PC-3 (cell line): ENCODE measurements at regions not wholly inside any gene's neighbourhood (a gene's known extent, or its start where the extent isn't known, plus 50 kb on each side); places are given as distances from the start of the nearest gene placed in this dataset.

ENCODE experiments used
- ATAC-seq: fragments of 200-7000 bp; cut with Tn5 transposase; 2 replicates; pipeline ENCODE4 v1.9.1; 2020; ENCODE audit warnings: mild to moderate bottlenecking, moderate library complexity
- BruUV-seq: library from RNA; stranded (reverse); fragments of 400-500 nt; replicated peaks from 2 replicates; lab custom pipeline; 2021; lab: Mats Ljungman, UMichigan
- CTCF ChIA-PET: fragments of 300-600 bp; sonication (Branson Sonifier 250); formaldehyde crosslinking; loops from one replicate; lab custom pipeline; 2022; ENCODE audit warnings: antibody characterized with exemption; lab: Charles Lee
- POLR2A ChIA-PET: fragments of 300-600 bp; sonication (Branson Sonifier 250); formaldehyde crosslinking; loops from one replicate; lab custom pipeline; 2022; ENCODE audit warnings: antibody characterized with exemption; ENCODE audit not compliant: unreplicated experiment; lab: Charles Lee
- DNase-seq: peaks from one replicate; pipeline ENCODE4 v3.0.0-alpha.2; 2015
- H2AFZ ChIP-seq: fragments of 300-600 bp; sonication (generic); 2 replicates; pipeline ENCODE4 v1.6.0; 2016; ENCODE audit warnings: antibody characterized with exemption, low read length
- H3F3A ChIP-seq: fragments of 300-600 bp; sonication (generic); one replicate; pipeline ENCODE4 v1.6.0; 2017; ENCODE audit warnings: antibody characterized with exemption, low read length, control low read depth, mild to moderate bottlenecking; ENCODE audit not compliant: unreplicated experiment
- H3K27ac ChIP-seq: fragments of 300-600 bp; sonication (generic); 2 replicates; pipeline ENCODE4 v1.5.1; 2016; ENCODE audit warnings: mild to moderate bottlenecking, low read length
- H3K27me3 ChIP-seq: fragments of 300-600 bp; sonication (generic); 2 replicates; pipeline ENCODE4 v1.6.1; 2016; ENCODE audit warnings: low read length, mixed read lengths
- H3K36me3 ChIP-seq: fragments of 300-600 bp; sonication (generic); 2 replicates; pipeline ENCODE4 v1.6.1; 2016; ENCODE audit warnings: low read depth, mixed run types, low read length, mixed read lengths
- H3K4me1 ChIP-seq: fragments of 300-600 bp; sonication (generic); 2 replicates; pipeline ENCODE4 v1.5.1; 2016; ENCODE audit warnings: low read length; ENCODE audit not compliant: insufficient read depth
- H3K4me2 ChIP-seq: fragments of 300-600 bp; sonication (generic); 2 replicates; pipeline ENCODE4 v1.6.0; 2016; ENCODE audit warnings: low read length
- H3K4me3 ChIP-seq: fragments of 300-600 bp; sonication (generic); 2 replicates; pipeline ENCODE4 v1.5.1; 2016; ENCODE audit warnings: mild to moderate bottlenecking, low read length, mixed read lengths
- H3K79me2 ChIP-seq: fragments of 300-600 bp; sonication (generic); 2 replicates; pipeline ENCODE4 v1.6.1; 2017; ENCODE audit warnings: low read length, mixed read lengths
- H3K9ac ChIP-seq: fragments of 300-600 bp; sonication (generic); 2 replicates; pipeline ENCODE4 v1.6.0; 2016; ENCODE audit warnings: mild to moderate bottlenecking, low read length
- H3K9me2 ChIP-seq: fragments of 300-600 bp; sonication (generic); replicated peaks from 2 replicates; pipeline ENCODE4 v1.6.1; 2016; ENCODE audit warnings: mixed run types, low read length, mixed read lengths
- H3K9me3 ChIP-seq: fragments of 300-600 bp; sonication (generic); 2 replicates; pipeline ENCODE4 v1.6.1; 2016; ENCODE audit warnings: low read length, mixed read lengths
- H4K20me1 ChIP-seq: fragments of 300-600 bp; sonication (generic); 2 replicates; pipeline ENCODE4 v1.6.1; 2016; ENCODE audit warnings: low read length, mixed read lengths
- EZH2 ChIP-seq: fragments of 300-600 bp; sonication (generic); IDR thresholded peaks from one replicate; pipeline ENCODE4 v1.6.1; 2017; ENCODE audit warnings: antibody characterized with exemption, mild to moderate bottlenecking, low read length; ENCODE audit not compliant: unreplicated experiment
- EZH2phosphoT487 ChIP-seq: fragments of 300-600 bp; sonication (generic); IDR thresholded peaks from 2 replicates; pipeline ENCODE4 v1.6.1; 2018; ENCODE audit warnings: mild to moderate bottlenecking, antibody characterized with exemption, low read length, borderline replicate concordance
- intact Hi-C: fragments of 100-400 bp; cut with micrococcal nuclease; formaldehyde crosslinking; loops from 2 replicates; pipeline ENCODE4 v1.9.0; 2023
- TF ChIP-seq, protein P1 (sequence below): fragments of 300-600 bp; sonication (generic); conservative IDR thresholded peaks from 2 replicates; pipeline ENCODE4 v1.5.1; 2017; ENCODE audit warnings: antibody characterized with exemption, low read depth, mild to moderate bottlenecking, low read length

GRCh38 chr6:167682125-167682524, 144.6 kb upstream of the AFDN start:
- Histone ChIP-seq H3K9ac (peak overlapping the region; percentile 45; the same call in 1 of the 2 replicates), H2AFZ (no peak overlapping the region), H3K4me3 (no peak overlapping the region), H4K20me1 (no peaks in the 10 kb centered on the region), H3K4me2 (peak overlapping the region; percentile 22; the same call in 1 of the 2 replicates), H3K9me3 (no peaks in the 10 kb centered on the region), H3K4me1 (peaks cover 17% of the 10 kb centered on the region), H3K27me3 (peaks cover 25% of the 10 kb centered on the region), H3K27ac (peak overlapping the region; percentile 93), H3K36me3 (no peaks in the 10 kb centered on the region), H3K9me2 (no peaks in the 10 kb centered on the region), H3K79me2 (no peaks in the 10 kb centered on the region), H3F3A (no peaks in the 10 kb centered on the region)
- CTCF ChIA-PET, result no interaction called here
- intact Hi-C loops, result no loop called here
- ATAC-seq, result no peak
- no peak for DNase-seq
- no TSS peak for BruUV-seq
- TF ChIP-seq, protein P1, sequence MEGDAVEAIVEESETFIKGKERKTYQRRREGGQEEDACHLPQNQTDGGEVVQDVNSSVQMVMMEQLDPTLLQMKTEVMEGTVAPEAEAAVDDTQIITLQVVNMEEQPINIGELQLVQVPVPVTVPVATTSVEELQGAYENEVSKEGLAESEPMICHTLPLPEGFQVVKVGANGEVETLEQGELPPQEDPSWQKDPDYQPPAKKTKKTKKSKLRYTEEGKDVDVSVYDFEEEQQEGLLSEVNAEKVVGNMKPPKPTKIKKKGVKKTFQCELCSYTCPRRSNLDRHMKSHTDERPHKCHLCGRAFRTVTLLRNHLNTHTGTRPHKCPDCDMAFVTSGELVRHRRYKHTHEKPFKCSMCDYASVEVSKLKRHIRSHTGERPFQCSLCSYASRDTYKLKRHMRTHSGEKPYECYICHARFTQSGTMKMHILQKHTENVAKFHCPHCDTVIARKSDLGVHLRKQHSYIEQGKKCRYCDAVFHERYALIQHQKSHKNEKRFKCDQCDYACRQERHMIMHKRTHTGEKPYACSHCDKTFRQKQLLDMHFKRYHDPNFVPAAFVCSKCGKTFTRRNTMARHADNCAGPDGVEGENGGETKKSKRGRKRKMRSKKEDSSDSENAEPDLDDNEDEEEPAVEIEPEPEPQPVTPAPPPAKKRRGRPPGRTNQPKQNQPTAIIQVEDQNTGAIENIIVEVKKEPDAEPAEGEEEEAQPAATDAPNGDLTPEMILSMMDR, result no peak
- TF ChIP-seq EZH2phosphoT487 (no peak), EZH2 (no peak)
- POLR2A ChIA-PET, result no interaction called here

GRCh38 chr6:167682546-167683027, 144.1 kb upstream of the AFDN start:
- DNase-seq (no peak), ATAC-seq (no peak)
- intact Hi-C loops, result no loop called here
- peak overlapping the region; percentile 93 for H3K27ac ChIP-seq
- ChIA-PET CTCF (no interaction called here), POLR2A (no interaction called here)
- H4K20me1 ChIP-seq, result no peaks in the 10 kb centered on the region
- TF ChIP-seq EZH2, result no peak
- TF ChIP-seq EZH2phosphoT487, result no peak
- TF ChIP-seq, protein P1, result no peak
- H3K4me1 ChIP-seq, result peaks cover 17% of the 10 kb centered on the region
- no peak overlapping the region for H3K4me3 ChIP-seq
- H2AFZ ChIP-seq, result no peak overlapping the region
- no peaks in the 10 kb centered on the region for H3K79me2 ChIP-seq
- no TSS peak for BruUV-seq
- H3F3A ChIP-seq, result no peaks in the 10 kb centered on the region
- no peaks in the 10 kb centered on the region for H3K9me3 ChIP-seq
- H3K9ac ChIP-seq, result peak overlapping the region; percentile 45; the same call in 1 of the 2 replicates
- H3K4me2 ChIP-seq, result peak overlapping the region; percentile 22; the same call in 1 of the 2 replicates
- no peaks in the 10 kb centered on the region for H3K36me3 ChIP-seq
- H3K27me3 ChIP-seq, result peaks cover 22% of the 10 kb centered on the region
- no peaks in the 10 kb centered on the region for H3K9me2 ChIP-seq

GRCh38 chr6:167683028-167683862, 143.5 kb upstream of the AFDN start:
- ATAC-seq (peak; percentile 35), DNase-seq (peak; percentile 73)
- H3K27ac ChIP-seq, result peak overlapping the region; percentile 93
- no peaks in the 10 kb centered on the region for H3K79me2 ChIP-seq
- intact Hi-C loops, result no loop called here
- H2AFZ ChIP-seq, result 0 out of 2 replicates have a peak overlapping the region, but pooled peaks have one; percentile 14
- peaks cover 17% of the 10 kb centered on the region for H3K4me1 ChIP-seq
- CTCF ChIA-PET, result no interaction called here
- H3K4me3 ChIP-seq, result no peak overlapping the region
- no peaks in the 10 kb centered on the region for H3K9me3 ChIP-seq
- peaks cover 15% of the 10 kb centered on the region for H3K27me3 ChIP-seq
- no peaks in the 10 kb centered on the region for H3K36me3 ChIP-seq
- no peaks in the 10 kb centered on the region for H3F3A ChIP-seq
- POLR2A ChIA-PET, result interaction anchor here (0.6 kb wide), 1 partner anchor 151 kb away, joined by 4 read pairs; no protein-coding TSS in a partner anchor
- TF ChIP-seq, protein P1, result no peak
- TF ChIP-seq EZH2phosphoT487 (no peak), EZH2 (no peak)
- H3K9me2 ChIP-seq, result no peaks in the 10 kb centered on the region
- peak overlapping the region; percentile 68 for H3K9ac ChIP-seq
- no peaks in the 10 kb centered on the region for H4K20me1 ChIP-seq
- H3K4me2 ChIP-seq, result peak overlapping the region; percentile 57
- BruUV-seq, result no TSS peak
